ENCODE measurements at regions not wholly inside any gene's neighbourhood (a gene's known extent, or its start where the extent isn't known, plus 50 kb on each side); places are given as distances from the start of the nearest gene placed in this dataset.

- TF ChIP-seq, protein P1, sequence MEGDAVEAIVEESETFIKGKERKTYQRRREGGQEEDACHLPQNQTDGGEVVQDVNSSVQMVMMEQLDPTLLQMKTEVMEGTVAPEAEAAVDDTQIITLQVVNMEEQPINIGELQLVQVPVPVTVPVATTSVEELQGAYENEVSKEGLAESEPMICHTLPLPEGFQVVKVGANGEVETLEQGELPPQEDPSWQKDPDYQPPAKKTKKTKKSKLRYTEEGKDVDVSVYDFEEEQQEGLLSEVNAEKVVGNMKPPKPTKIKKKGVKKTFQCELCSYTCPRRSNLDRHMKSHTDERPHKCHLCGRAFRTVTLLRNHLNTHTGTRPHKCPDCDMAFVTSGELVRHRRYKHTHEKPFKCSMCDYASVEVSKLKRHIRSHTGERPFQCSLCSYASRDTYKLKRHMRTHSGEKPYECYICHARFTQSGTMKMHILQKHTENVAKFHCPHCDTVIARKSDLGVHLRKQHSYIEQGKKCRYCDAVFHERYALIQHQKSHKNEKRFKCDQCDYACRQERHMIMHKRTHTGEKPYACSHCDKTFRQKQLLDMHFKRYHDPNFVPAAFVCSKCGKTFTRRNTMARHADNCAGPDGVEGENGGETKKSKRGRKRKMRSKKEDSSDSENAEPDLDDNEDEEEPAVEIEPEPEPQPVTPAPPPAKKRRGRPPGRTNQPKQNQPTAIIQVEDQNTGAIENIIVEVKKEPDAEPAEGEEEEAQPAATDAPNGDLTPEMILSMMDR (IDR thresholded peaks at IDR 0.05), result no peak
- TF ChIP-seq POLR2A (IDR thresholded peaks at IDR 0.05), result no peak
- no peak for TF ChIP-seq POLR2AphosphoS5 (IDR thresholded peaks at IDR 0.05)
These were observed 182.8 kb upstream of the SMIM30 start for GRCh38 chr7:113301141-113301540.
